WTC11 (cell line): ENCODE measurements at regions not wholly inside any gene's neighbourhood (a gene's known extent, or its start where the extent isn't known, plus 50 kb on each side); places are given as distances from the start of the nearest gene placed in this dataset.

ENCODE experiments used
- ATAC-seq: fragments of 200-7000 bp; cut with Tn5 transposase; 2 replicates; pipeline ENCODE4 v1.10.0; 2021; ENCODE audit warnings: mild to moderate bottlenecking, moderate library complexity
- CTCF ChIA-PET: fragments of 300-600 bp; sonication (Branson Sonifier 250); formaldehyde crosslinking; loops from one replicate; lab custom pipeline; 2021; ENCODE audit warnings: antibody characterized with exemption; lab: Charles Lee
- POLR2A ChIA-PET: fragments of 350-600 bp; sonication (Branson Sonifier 250); formaldehyde crosslinking; loops from one replicate; lab custom pipeline; 2021; ENCODE audit warnings: antibody characterized with exemption; lab: Charles Lee
- DNase-seq: peaks from one replicate; pipeline ENCODE4 v3.0.0; 2021; ENCODE audit warnings: low spot score
- H3K27ac Mint-ChIP-seq: 2 replicates; pipeline ENCODE4 v1.8.0; 2021; ENCODE audit warnings: mixed read lengths
- H3K27me3 Mint-ChIP-seq: 2 replicates; pipeline ENCODE4 v1.8.0; 2021; ENCODE audit warnings: low read depth, mild to moderate bottlenecking, moderate library complexity, mixed read lengths
- H3K36me3 Mint-ChIP-seq: 2 replicates; pipeline ENCODE4 v1.8.0; 2021; ENCODE audit warnings: mixed read lengths
- H3K4me1 Mint-ChIP-seq: 2 replicates; pipeline ENCODE4 v1.8.0; 2022; ENCODE audit warnings: mixed read lengths
- H3K4me3 Mint-ChIP-seq: 2 replicates; pipeline ENCODE4 v1.8.0; 2021; ENCODE audit warnings: mild to moderate bottlenecking, moderate library complexity, mixed read lengths
- H3K9me3 Mint-ChIP-seq: 2 replicates; pipeline ENCODE4 v1.8.0; 2021; ENCODE audit warnings: mixed read lengths
- ATF6 ChIP-seq: sonication (generic); formaldehyde crosslinking; IDR thresholded peaks from 2 replicates; pipeline ENCODE4 v1.8.1; 2023; ENCODE audit warnings: mild to moderate bottlenecking, missing genetic modification reagents
- CBFB ChIP-seq: sonication (generic); formaldehyde crosslinking; IDR thresholded peaks from 2 replicates; pipeline ENCODE4 v1.8.1; 2022; ENCODE audit warnings: mild to moderate bottlenecking, low read depth, missing genetic modification reagents
- CREB1 ChIP-seq: sonication (generic); formaldehyde crosslinking; IDR thresholded peaks from 2 replicates; pipeline ENCODE4 v1.8.0; 2023; ENCODE audit warnings: mild to moderate bottlenecking, missing genetic modification reagents
- GTF2I ChIP-seq: fragments of 250-450 bp; sonication (Bioruptor Pico); conservative IDR thresholded peaks from 2 replicates; pipeline ENCODE4 v1.4.0; 2021; ENCODE audit warnings: mild to moderate bottlenecking
- JAZF1 ChIP-seq: fragments of 250-450 bp; sonication (Bioruptor Pico); IDR thresholded peaks from 2 replicates; pipeline ENCODE4 v1.9.0; 2021; ENCODE audit warnings: moderate library complexity, mild to moderate bottlenecking, inconsistent platforms
- MAX ChIP-seq: sonication (generic); formaldehyde crosslinking; IDR thresholded peaks from 2 replicates; pipeline ENCODE4 v1.8.0; 2022; ENCODE audit warnings: mild to moderate bottlenecking, missing genetic modification reagents
- NR1H2 ChIP-seq: sonication (generic); formaldehyde crosslinking; IDR thresholded peaks from 2 replicates; pipeline ENCODE4 v1.9.0; 2021; ENCODE audit warnings: mild to moderate bottlenecking, moderate library complexity, missing genetic modification reagents
- PRRX2 ChIP-seq: fragments of 250-450 bp; sonication (Bioruptor Pico); IDR thresholded peaks from 2 replicates; pipeline ENCODE4 v1.8.0; 2021; ENCODE audit warnings: mild to moderate bottlenecking
- RELA ChIP-seq: sonication (generic); formaldehyde crosslinking; IDR thresholded peaks from 2 replicates; pipeline ENCODE4 v1.8.1; 2022; ENCODE audit warnings: missing genetic modification reagents, mild to moderate bottlenecking, borderline replicate concordance
- SMAD3 ChIP-seq: sonication (generic); formaldehyde crosslinking; IDR thresholded peaks from 2 replicates; pipeline ENCODE4 v1.8.0; 2022; ENCODE audit warnings: missing genetic modification reagents, mild to moderate bottlenecking, borderline replicate concordance
- ZNF423 ChIP-seq: fragments of 250-450 bp; sonication (Bioruptor Pico); IDR thresholded peaks from 2 replicates; pipeline ENCODE4 v2.1.2; 2022; ENCODE audit warnings: mild to moderate bottlenecking, moderate library complexity
- ZNF671 ChIP-seq: fragments of 250-450 bp; sonication (Bioruptor Pico); IDR thresholded peaks from 2 replicates; pipeline ENCODE4 v1.8.0; 2021; ENCODE audit warnings: mild to moderate bottlenecking
- TF ChIP-seq, protein P1 (sequence below): fragments of 250-450 bp; sonication (Bioruptor Pico); IDR thresholded peaks from 2 replicates; pipeline ENCODE4 v1.9.0; 2021; ENCODE audit warnings: moderate library complexity, mild to moderate bottlenecking, inconsistent platforms, borderline replicate concordance
- TF ChIP-seq, protein P2 (sequence below): sonication (generic); formaldehyde crosslinking; IDR thresholded peaks from 2 replicates; pipeline ENCODE4 v1.8.1; 2023; ENCODE audit warnings: mild to moderate bottlenecking, missing genetic modification reagents, borderline replicate concordance
- TF ChIP-seq, protein P3 (sequence below): fragments of 250-450 bp; sonication (Bioruptor Pico); IDR thresholded peaks from 2 replicates; pipeline ENCODE4 v1.9.0; 2021; ENCODE audit warnings: mild to moderate bottlenecking
- TF ChIP-seq, protein P4 (sequence below): sonication (generic); formaldehyde crosslinking; IDR thresholded peaks from 2 replicates; pipeline ENCODE4 v1.8.0; 2023; ENCODE audit warnings: missing genetic modification reagents, mild to moderate bottlenecking, borderline replicate concordance
- TF ChIP-seq, protein P5 (sequence below): fragments of 250-450 bp; sonication (Bioruptor Pico); IDR thresholded peaks from 2 replicates; pipeline ENCODE4 v2.1.2; 2022; ENCODE audit warnings: mild to moderate bottlenecking, moderate library complexity
- TF ChIP-seq, protein P6 (sequence below): sonication (generic); formaldehyde crosslinking; IDR thresholded peaks from 2 replicates; pipeline ENCODE4 v1.8.1; 2023; ENCODE audit warnings: mild to moderate bottlenecking, missing genetic modification reagents, moderate library complexity

DNA sequence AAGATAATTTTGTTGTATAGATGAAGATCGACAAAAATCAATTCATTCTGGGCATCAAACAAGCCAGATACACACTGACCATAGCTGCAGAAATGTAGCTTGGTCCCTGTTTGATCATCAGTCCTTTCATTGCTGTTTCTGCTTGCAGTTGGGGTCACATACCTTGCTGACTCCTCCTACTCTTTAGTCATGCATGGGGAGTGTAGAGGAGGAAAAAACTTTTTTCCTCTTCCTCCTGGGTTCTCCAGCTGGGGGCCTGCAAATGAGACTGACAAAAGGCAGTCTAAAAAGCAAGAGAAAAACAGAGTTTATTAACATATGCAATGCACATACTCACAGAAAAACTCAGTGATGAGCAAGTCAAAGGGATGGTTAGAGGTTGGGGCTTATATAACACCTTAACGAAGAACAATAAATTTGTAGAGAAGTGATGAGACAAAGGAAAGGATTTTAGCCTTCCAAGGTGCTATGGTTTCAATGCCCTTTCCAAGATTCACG lies 105.8 kb downstream of the QRSL1 start (continued):
- no peak for TF ChIP-seq ATF6 (CRISPR knock-in tag)
- TF ChIP-seq PRRX2: no peak
- TF ChIP-seq, protein P1, sequence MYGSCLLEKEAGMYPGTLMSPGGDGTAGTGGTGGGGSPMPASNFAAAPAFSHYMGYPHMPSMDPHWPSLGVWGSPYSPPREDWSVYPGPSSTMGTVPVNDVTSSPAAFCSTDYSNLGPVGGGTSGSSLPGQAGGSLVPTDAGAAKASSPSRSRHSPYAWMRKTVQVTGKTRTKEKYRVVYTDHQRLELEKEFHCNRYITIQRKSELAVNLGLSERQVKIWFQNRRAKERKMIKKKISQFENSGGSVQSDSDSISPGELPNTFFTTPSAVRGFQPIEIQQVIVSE (CRISPR knock-in tag): no peak
- TF ChIP-seq, protein P2, sequence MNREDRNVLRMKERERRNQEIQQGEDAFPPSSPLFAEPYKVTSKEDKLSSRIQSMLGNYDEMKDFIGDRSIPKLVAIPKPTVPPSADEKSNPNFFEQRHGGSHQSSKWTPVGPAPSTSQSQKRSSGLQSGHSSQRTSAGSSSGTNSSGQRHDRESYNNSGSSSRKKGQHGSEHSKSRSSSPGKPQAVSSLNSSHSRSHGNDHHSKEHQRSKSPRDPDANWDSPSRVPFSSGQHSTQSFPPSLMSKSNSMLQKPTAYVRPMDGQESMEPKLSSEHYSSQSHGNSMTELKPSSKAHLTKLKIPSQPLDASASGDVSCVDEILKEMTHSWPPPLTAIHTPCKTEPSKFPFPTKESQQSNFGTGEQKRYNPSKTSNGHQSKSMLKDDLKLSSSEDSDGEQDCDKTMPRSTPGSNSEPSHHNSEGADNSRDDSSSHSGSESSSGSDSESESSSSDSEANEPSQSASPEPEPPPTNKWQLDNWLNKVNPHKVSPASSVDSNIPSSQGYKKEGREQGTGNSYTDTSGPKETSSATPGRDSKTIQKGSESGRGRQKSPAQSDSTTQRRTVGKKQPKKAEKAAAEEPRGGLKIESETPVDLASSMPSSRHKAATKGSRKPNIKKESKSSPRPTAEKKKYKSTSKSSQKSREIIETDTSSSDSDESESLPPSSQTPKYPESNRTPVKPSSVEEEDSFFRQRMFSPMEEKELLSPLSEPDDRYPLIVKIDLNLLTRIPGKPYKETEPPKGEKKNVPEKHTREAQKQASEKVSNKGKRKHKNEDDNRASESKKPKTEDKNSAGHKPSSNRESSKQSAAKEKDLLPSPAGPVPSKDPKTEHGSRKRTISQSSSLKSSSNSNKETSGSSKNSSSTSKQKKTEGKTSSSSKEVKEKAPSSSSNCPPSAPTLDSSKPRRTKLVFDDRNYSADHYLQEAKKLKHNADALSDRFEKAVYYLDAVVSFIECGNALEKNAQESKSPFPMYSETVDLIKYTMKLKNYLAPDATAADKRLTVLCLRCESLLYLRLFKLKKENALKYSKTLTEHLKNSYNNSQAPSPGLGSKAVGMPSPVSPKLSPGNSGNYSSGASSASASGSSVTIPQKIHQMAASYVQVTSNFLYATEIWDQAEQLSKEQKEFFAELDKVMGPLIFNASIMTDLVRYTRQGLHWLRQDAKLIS (CRISPR knock-in tag): no peak
- TF ChIP-seq, protein P3, sequence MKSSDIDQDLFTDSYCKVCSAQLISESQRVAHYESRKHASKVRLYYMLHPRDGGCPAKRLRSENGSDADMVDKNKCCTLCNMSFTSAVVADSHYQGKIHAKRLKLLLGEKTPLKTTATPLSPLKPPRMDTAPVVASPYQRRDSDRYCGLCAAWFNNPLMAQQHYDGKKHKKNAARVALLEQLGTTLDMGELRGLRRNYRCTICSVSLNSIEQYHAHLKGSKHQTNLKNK (CRISPR knock-in tag): no peak
- TF ChIP-seq, protein P4, sequence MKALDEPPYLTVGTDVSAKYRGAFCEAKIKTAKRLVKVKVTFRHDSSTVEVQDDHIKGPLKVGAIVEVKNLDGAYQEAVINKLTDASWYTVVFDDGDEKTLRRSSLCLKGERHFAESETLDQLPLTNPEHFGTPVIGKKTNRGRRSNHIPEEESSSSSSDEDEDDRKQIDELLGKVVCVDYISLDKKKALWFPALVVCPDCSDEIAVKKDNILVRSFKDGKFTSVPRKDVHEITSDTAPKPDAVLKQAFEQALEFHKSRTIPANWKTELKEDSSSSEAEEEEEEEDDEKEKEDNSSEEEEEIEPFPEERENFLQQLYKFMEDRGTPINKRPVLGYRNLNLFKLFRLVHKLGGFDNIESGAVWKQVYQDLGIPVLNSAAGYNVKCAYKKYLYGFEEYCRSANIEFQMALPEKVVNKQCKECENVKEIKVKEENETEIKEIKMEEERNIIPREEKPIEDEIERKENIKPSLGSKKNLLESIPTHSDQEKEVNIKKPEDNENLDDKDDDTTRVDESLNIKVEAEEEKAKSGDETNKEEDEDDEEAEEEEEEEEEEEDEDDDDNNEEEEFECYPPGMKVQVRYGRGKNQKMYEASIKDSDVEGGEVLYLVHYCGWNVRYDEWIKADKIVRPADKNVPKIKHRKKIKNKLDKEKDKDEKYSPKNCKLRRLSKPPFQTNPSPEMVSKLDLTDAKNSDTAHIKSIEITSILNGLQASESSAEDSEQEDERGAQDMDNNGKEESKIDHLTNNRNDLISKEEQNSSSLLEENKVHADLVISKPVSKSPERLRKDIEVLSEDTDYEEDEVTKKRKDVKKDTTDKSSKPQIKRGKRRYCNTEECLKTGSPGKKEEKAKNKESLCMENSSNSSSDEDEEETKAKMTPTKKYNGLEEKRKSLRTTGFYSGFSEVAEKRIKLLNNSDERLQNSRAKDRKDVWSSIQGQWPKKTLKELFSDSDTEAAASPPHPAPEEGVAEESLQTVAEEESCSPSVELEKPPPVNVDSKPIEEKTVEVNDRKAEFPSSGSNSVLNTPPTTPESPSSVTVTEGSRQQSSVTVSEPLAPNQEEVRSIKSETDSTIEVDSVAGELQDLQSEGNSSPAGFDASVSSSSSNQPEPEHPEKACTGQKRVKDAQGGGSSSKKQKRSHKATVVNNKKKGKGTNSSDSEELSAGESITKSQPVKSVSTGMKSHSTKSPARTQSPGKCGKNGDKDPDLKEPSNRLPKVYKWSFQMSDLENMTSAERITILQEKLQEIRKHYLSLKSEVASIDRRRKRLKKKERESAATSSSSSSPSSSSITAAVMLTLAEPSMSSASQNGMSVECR (CRISPR knock-in tag): no peak
- no peak for TF ChIP-seq NR1H2 (CRISPR knock-in tag)
- TF ChIP-seq RELA (CRISPR knock-in tag): no peak
- TF ChIP-seq, protein P5, sequence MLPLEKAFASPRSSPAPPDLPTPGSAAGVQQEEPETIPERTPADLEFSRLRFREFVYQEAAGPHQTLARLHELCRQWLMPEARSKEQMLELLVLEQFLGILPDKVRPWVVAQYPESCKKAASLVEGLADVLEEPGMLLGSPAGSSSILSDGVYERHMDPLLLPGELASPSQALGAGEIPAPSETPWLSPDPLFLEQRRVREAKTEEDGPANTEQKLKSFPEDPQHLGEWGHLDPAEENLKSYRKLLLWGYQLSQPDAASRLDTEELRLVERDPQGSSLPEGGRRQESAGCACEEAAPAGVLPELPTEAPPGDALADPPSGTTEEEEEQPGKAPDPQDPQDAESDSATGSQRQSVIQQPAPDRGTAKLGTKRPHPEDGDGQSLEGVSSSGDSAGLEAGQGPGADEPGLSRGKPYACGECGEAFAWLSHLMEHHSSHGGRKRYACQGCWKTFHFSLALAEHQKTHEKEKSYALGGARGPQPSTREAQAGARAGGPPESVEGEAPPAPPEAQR (CRISPR knock-in tag): no peak
- TF ChIP-seq, all 79 proteins: peak for 0

GRCh38 chr6:106733386-106733785 lies 104.0 kb downstream of the QRSL1 start:
- Mint-ChIP-seq H3K27me3 (peaks cover 5% of the 10 kb centered on the region; the same call in 1 of the 2 replicates), H3K4me3 (no peak overlapping the region), H3K4me1 (peaks cover 13% of the 10 kb centered on the region), H3K36me3 (peaks cover 23% of the 10 kb centered on the region), H3K27ac (no peak overlapping the region), H3K9me3 (peaks cover 29% of the 10 kb centered on the region)
- TF ChIP-seq GTF2I (CRISPR knock-in tag): no peak
- TF ChIP-seq CBFB (CRISPR knock-in tag): no peak
- no peak for TF ChIP-seq ZNF671 (CRISPR knock-in tag)
- TF ChIP-seq ZNF423: no peak
- TF ChIP-seq SMAD3: no peak
- no peak for TF ChIP-seq JAZF1 (CRISPR knock-in tag)
- TF ChIP-seq CREB1: no peak
- no peak for TF ChIP-seq MAX (CRISPR knock-in tag)
- TF ChIP-seq, protein P6, sequence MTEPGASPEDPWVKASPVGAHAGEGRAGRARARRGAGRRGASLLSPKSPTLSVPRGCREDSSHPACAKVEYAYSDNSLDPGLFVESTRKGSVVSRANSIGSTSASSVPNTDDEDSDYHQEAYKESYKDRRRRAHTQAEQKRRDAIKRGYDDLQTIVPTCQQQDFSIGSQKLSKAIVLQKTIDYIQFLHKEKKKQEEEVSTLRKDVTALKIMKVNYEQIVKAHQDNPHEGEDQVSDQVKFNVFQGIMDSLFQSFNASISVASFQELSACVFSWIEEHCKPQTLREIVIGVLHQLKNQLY (CRISPR knock-in tag): no peak
- ATAC-seq (no peak), DNase-seq (no peak)
- ChIA-PET CTCF (no interaction called here), POLR2A (no interaction called here)
